ENCODE measurements at regions not wholly inside any gene's neighbourhood (a gene's known extent, or its start where the extent isn't known, plus 50 kb on each side); places are given as distances from the start of the nearest gene placed in this dataset.

- H3K4me3 ChIP-seq (ENCODE audit: low read depth, low read length): no peak overlapping the region
- DNase-seq (ENCODE audit: low read depth): peak; percentile 61
- peak; percentile 62 for TF ChIP-seq CTCF (IDR thresholded peaks at IDR 0.05; ENCODE audit: insufficient read depth, low read length)
Measured at GRCh38 chr20:51326201-51326819, 216.2 kb downstream of the NFATC2 start.

- DNase-seq (ENCODE audit: low read depth): no peak
- no peak for TF ChIP-seq CTCF (IDR thresholded peaks at IDR 0.05; ENCODE audit: insufficient read depth, low read length)
- H3K4me3 ChIP-seq (ENCODE audit: low read depth, low read length): no peak overlapping the region
Measured at GRCh38 chr20:51322164-51322707, 220.3 kb downstream of the NFATC2 start.

DNA sequence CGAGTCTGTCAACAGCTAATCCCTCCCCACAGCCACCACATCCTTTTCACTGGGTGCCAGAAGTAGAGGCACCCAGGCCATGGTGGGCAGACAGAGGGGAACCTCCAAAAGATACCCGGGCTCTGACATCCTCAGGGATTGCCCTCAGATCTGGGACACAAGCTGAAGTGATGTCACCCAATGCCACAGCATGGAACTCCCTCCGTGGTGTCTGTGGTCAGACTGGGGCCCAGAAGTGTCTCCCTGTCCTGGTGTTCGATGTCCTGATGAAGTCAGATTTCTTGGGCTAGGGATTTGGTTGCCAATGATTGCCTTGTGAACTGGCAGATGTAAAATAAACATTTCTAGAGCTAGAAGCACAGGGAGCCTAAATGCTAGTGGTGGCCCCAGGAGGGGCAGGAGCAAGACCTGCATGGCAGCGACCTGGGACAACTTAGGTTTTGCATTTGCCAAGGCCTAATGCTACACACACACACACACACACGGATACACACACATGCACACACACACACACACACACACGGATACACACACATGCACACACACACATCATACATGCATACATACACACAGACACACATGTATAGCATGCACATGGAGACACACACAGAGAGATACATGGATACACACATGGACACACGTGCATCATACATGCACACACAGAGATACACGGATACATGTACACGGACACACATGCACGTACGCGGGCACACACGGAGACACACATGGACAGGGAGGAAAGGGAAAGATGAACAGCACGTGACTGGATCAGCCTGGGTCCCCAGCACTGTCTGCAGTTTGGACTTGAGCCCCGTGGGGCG is 221.0 kb downstream of the NFATC2 start:
- no peak for DNase-seq (ENCODE audit: low read depth)
- TF ChIP-seq CTCF (IDR thresholded peaks at IDR 0.05; ENCODE audit: insufficient read depth, low read length): no peak
- H3K4me3 ChIP-seq (ENCODE audit: low read depth, low read length): no peak overlapping the region

GRCh38 chr20:51319522-51319921 is 223.0 kb downstream of the NFATC2 start:
- DNase-seq (ENCODE audit: low read depth): no peak
- TF ChIP-seq CTCF (IDR thresholded peaks at IDR 0.05; ENCODE audit: insufficient read depth, low read length): no peak
- no peak overlapping the region for H3K4me3 ChIP-seq (ENCODE audit: low read depth, low read length)

GRCh38 chr20:51318058-51318949 is 224.2 kb downstream of the NFATC2 start:
- no peak overlapping the region for H3K4me3 ChIP-seq (ENCODE audit: low read depth, low read length)
- TF ChIP-seq CTCF (IDR thresholded peaks at IDR 0.05; ENCODE audit: insufficient read depth, low read length): peak; percentile 56
- DNase-seq (ENCODE audit: low read depth): peak; percentile 13

DNA sequence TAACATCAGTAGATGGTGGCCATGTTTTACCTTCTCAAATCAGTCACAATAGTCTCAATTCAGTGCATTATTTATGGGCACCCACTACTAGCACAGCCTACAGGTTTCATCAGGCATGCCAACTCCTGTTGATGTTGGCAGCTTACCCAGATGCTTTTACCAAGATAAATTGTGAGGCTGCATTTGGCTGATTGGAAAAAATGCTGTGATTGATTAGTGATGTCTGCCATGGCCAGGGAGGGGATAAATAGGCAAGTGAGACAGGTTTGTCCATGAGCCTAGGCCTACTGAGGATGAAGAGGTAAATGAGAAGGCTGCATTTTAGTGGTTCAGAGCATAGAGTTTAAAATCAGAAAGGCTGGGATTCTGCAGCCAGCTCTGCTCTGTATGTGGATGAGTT is 227.1 kb downstream of the NFATC2 start:
- no peak for DNase-seq (ENCODE audit: low read depth)
- TF ChIP-seq CTCF (IDR thresholded peaks at IDR 0.05; ENCODE audit: insufficient read depth, low read length): no peak
- no peak overlapping the region for H3K4me3 ChIP-seq (ENCODE audit: low read depth, low read length)
